ENCODE measurements at regions not wholly inside any gene's neighbourhood (a gene's known extent, or its start where the extent isn't known, plus 50 kb on each side); places are given as distances from the start of the nearest gene placed in this dataset.

DNA sequence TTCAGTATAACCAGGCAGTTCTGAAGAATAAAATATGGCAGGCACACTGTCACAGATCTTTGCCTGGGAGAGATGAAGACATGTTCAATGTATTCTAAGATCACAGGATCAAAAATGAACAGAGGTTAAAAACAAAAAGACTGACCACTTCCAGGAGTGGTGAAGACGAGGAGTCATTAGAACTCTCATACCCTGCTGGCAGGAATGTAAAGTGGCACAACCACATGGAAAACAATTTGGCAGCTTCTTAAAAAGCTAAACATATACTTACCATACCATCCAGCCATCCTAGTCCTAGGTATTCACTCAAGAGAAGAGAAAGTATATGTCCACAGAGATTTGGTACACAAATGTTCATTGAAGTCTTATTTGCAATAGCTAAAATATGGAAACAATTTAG is 406.3 kb downstream of the NPIPA8 start:
- 32 to 71% (median 61%) methylated on average over 1 of the region's 1 CpG for whole genome bisulfite sequencing, 3 donors
- Histone ChIP-seq H3K4me3 (no peak overlapping the region), H3K4me1 (ENCODE audit: insufficient read depth) (no peaks in the 10 kb centered on the region), H3K27ac (no peak overlapping the region), H3K27me3 (no peaks in the 10 kb centered on the region), H3K36me3 (no peaks in the 10 kb centered on the region), H3K9me3 (no peaks in the 10 kb centered on the region)
- TF ChIP-seq, protein P1, sequence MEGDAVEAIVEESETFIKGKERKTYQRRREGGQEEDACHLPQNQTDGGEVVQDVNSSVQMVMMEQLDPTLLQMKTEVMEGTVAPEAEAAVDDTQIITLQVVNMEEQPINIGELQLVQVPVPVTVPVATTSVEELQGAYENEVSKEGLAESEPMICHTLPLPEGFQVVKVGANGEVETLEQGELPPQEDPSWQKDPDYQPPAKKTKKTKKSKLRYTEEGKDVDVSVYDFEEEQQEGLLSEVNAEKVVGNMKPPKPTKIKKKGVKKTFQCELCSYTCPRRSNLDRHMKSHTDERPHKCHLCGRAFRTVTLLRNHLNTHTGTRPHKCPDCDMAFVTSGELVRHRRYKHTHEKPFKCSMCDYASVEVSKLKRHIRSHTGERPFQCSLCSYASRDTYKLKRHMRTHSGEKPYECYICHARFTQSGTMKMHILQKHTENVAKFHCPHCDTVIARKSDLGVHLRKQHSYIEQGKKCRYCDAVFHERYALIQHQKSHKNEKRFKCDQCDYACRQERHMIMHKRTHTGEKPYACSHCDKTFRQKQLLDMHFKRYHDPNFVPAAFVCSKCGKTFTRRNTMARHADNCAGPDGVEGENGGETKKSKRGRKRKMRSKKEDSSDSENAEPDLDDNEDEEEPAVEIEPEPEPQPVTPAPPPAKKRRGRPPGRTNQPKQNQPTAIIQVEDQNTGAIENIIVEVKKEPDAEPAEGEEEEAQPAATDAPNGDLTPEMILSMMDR (IDR thresholded peaks at IDR 0.05) = no peak
- TF ChIP-seq EP300 (IDR thresholded peaks at IDR 0.05) = no peak
- no peak for DNase-seq
- intact Hi-C loops (cut with DNase I) = no loop called here

DNA sequence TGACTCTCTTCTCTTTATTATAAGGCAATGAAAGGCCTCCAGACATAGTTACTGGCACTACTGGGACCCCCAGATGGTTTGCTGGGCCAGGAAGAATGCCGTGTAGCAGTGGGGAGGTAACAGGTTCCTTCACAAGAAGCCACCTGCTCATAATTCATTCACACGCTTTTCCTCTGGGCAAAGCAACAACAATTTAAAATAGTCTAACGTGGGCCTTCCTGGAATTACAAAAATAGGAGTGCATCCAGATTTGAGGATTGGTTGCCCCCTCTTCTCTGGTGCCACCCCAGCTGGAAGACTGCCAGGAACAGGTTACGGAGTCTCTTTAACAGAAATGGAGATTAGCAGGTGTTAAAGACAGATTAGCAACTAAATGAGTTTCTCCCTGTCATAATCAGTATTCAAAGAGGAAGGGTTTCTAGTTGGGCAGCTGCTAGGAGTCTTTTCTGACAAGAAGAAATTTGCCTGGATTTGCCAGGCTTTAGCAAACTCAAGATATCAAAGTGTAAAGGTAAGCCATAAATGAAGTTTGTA is 409.6 kb downstream of the NPIPA8 start:
- no peak overlapping the region for H3K27ac ChIP-seq
- TF ChIP-seq, protein P1 (IDR thresholded peaks at IDR 0.05) = no peak
- TF ChIP-seq POLR2A (IDR thresholded peaks at IDR 0.05) (no peak), EP300 (IDR thresholded peaks at IDR 0.05) (no peak)
- DNase-seq = no peak
- H3K27me3 ChIP-seq = no peaks in the 10 kb centered on the region
- intact Hi-C loops (cut with DNase I) = no loop called here
- WGBS, 3 donors = 24 to 37% (median 34%) methylated on average over 4 of the region's 4 CpGs
- H3K4me1 ChIP-seq (ENCODE audit: insufficient read depth) = no peaks in the 10 kb centered on the region
- no peaks in the 10 kb centered on the region for H3K36me3 ChIP-seq
- H3K9me3 ChIP-seq = no peaks in the 10 kb centered on the region
- no peak overlapping the region for H3K4me3 ChIP-seq

DNA sequence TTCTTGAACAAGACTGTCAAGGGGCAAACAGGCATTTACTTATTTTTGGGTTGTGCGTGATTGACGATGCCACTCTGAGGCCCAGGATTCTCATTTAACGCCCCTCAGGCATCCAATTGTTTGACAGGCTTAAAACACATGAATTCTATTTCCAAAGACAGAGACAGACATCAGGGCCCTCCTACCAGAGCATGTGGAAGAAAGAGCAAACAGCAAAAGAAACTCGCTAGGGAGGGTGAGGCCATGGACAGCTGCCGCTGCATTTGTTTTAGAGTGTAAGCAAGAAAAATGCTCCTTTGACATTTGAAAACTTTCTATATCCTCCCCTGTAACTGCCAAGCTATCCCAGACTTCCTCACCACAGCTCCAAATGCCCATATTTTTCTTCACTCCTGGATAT is 410.1 kb downstream of the NPIPA8 start:
- TF ChIP-seq POLR2A (IDR thresholded peaks at IDR 0.05) = no peak
- TF ChIP-seq EP300 (IDR thresholded peaks at IDR 0.05) = no peak
- no peaks in the 10 kb centered on the region for H3K4me1 ChIP-seq (ENCODE audit: insufficient read depth)
- 60 to 74% (median 62%) methylated on average over 5 of the region's 5 CpGs for WGBS, 3 donors
- no peak overlapping the region for H3K4me3 ChIP-seq
- H3K27ac ChIP-seq = no peak overlapping the region
- no peak for DNase-seq
- no peaks in the 10 kb centered on the region for H3K36me3 ChIP-seq
- intact Hi-C loops (cut with DNase I) = no loop called here
- no peaks in the 10 kb centered on the region for H3K27me3 ChIP-seq
- H3K9me3 ChIP-seq = no peaks in the 10 kb centered on the region

DNA sequence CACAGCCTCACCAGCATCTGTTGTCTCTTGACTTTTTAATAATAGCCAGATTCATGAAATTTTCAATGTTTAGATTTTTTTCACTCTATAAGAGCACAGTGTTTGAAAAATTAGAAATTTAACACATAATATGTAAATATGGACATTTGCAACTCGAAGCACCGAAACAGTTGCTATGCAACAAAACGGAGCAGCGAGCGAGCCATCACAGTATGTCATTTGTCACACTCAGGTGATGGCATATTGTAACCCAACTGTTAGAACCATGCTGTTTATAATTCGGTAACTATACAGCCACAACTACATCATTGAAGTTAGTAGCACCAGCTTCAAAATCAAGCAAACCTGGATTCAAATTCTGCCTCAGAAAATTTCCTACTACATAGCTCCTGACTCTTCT is 410.8 kb downstream of the NPIPA8 start:
- intact Hi-C loops (cut with DNase I) = no loop called here
- no peak overlapping the region for H3K4me3 ChIP-seq
- H3K27me3 ChIP-seq = no peaks in the 10 kb centered on the region
- no peak overlapping the region for H3K27ac ChIP-seq
- TF ChIP-seq, protein P1 (IDR thresholded peaks at IDR 0.05) = no peak
- no peak for TF ChIP-seq EP300 (IDR thresholded peaks at IDR 0.05)
- TF ChIP-seq POLR2A (IDR thresholded peaks at IDR 0.05) = no peak
- no peaks in the 10 kb centered on the region for H3K36me3 ChIP-seq
- H3K4me1 ChIP-seq (ENCODE audit: insufficient read depth) = no peaks in the 10 kb centered on the region
- H3K9me3 ChIP-seq = no peaks in the 10 kb centered on the region
- whole genome bisulfite sequencing, 3 donors = 85 to 92% (median 89%) methylated on average over 6 of the region's 6 CpGs
- DNase-seq = no peak

DNA sequence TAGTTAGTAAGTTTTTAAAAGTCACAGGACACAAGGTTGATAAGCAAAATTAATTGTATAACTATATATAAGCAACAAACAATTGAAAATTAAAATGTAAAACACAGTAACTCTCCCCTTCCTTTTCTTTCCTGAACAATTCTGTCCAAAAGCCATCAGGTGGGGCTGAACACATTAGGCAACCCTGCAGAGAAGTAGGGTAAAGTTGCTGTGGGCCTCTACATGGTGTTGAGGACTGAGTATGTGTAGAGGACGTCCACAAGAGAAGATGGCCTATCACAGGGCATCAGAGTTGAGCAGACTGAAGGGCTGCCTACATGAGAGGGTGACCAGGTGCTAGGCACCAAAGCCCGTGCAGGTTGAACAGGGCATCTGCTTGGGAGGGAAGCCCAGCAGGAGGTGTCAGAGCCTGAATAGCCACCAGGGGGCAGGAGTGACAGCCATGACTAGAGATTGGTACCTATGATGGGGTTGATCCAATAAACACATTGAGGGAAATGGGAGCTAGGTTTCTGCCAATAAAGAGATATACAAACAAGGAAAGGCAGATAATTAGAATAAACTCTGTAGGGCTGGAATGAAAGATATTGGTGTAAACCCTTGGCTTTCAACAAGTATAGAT is 415.1 kb downstream of the NPIPA8 start:
- Histone ChIP-seq H3K9me3 (no peaks in the 10 kb centered on the region), H3K27me3 (no peaks in the 10 kb centered on the region), H3K4me1 (ENCODE audit: insufficient read depth) (no peaks in the 10 kb centered on the region), H3K36me3 (no peaks in the 10 kb centered on the region), H3K27ac (no peak overlapping the region), H3K4me3 (no peak overlapping the region)
- DNase-seq = no peak
- 53 to 56% (median 56%) methylated on average over 2 of the region's 2 CpGs for WGBS, 3 donors
- TF ChIP-seq EP300 (IDR thresholded peaks at IDR 0.05) (no peak), POLR2A (IDR thresholded peaks at IDR 0.05) (no peak)
- TF ChIP-seq, protein P1 (IDR thresholded peaks at IDR 0.05) = no peak
- intact Hi-C loops (cut with DNase I) = no loop called here

Data from ovary (tissue), 7 donors.